ENCODE measurements at regions not wholly inside any gene's neighbourhood (a gene's known extent, or its start where the extent isn't known, plus 50 kb on each side); places are given as distances from the start of the nearest gene placed in this dataset.
A peak's percentile ranks its signal among the peaks of the same experiment; 100 is the strongest.
"Not testable (repeated sequence)": the region's sequence is repeated elsewhere in the genome, so short reads cannot be mapped to it uniquely, and the experiment has no call there.

- intact Hi-C loops (cut with DNase I) = no loop called here
- DNase-seq (no peak), ATAC-seq (no peak)
Observed at GRCh38 chr7:130789436-130789835, 55.4 kb upstream of the KLF14 start.

DNA sequence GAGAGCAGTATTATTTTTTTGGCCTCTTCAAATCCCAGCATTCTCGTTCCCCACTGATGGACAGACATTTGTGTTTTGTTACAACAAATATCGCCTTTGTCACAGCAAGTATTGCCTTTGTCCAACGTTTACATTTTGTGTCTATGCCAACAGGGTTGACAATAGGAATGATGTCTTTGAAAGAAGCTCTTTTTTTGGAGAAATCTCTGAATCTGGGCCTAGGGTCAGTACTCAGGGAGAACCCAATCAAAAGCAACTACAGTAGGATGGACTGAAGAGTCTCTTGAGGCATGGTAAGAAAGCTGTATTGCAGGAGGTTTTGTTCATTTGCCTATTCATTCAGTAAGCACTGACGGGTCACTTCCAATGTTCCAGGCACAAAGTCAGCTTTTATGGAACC, 57.7 kb upstream of the KLF14 start:
- DNase-seq (no peak), ATAC-seq (no peak)
- intact Hi-C loops (cut with DNase I) = no loop called here

GRCh38 chr7:130793855-130794618, 60.0 kb upstream of the KLF14 start:
- DNase-seq (no peak), ATAC-seq (no peak)
- intact Hi-C loops (cut with DNase I) = no loop called here

GRCh38 chr7:130794619-130794922, 60.6 kb upstream of the KLF14 start:
- intact Hi-C loops (cut with DNase I) = no loop called here
- DNase-seq = no peak
- ATAC-seq = no peak

GRCh38 chr7:130796425-130796824, 62.4 kb upstream of the KLF14 start:
- intact Hi-C loops (cut with DNase I); ATAC-seq; DNase-seq: not testable (repeated sequence)

- intact Hi-C loops (cut with DNase I) = no loop called here
- ATAC-seq (no peak), DNase-seq (no peak)
Observed at GRCh38 chr7:130803127-130803526, 69.1 kb upstream of the KLF14 start.

DNA sequence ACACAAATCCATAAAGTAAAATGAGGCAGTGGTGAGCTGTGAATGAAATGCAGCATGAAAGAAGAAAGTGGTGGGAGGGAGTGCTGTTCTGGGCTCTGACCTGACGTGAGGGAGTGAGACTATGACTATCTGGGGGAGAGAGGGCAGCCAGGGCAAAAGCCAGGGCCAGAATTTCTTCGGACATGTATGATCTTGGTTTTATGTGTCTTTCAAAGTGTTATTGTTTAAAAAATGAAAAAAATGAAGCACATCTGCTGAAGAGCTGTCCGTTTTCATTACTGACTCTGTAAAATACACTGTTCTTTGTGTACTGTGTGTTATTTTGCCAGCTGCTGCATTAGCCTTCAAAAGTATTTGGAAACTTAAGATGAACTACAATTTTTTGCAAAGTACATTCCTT, 70.2 kb upstream of the KLF14 start:
- intact Hi-C loops (cut with DNase I) = no loop called here
- DNase-seq (no peak), ATAC-seq (peak in 1 of 2 donors; percentile 67)

DNA sequence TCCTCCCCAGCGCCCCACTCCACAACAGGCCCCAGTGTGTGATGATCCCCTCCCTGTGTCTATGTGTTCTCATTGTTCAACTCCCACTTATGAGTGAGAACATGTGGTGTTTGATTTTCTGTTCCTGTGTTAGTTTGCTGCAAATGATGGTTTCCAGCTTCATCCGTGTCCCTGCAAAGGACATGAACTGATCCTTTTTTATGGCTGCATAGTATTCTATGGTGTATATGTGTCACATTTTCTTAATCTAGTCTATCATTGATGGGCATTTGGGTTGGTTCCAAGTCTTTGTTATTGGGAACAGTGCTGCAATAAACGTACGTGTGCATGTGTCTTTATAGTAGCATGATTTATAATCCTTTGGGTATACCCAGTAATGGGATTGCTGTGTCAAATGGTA, 78.8 kb upstream of the KLF14 start:
- intact Hi-C loops (cut with DNase I); DNase-seq; ATAC-seq: not testable (repeated sequence)

GRCh38 chr7:130814778-130815335, 80.8 kb upstream of the KLF14 start:
- ATAC-seq = no peak
- DNase-seq = no peak
- intact Hi-C loops (cut with DNase I) = no loop called here

GRCh38 chr7:130818056-130818455, 84.0 kb upstream of the KLF14 start:
- intact Hi-C loops (cut with DNase I) = no loop called here
- ATAC-seq = no peak
- DNase-seq = no peak

DNA sequence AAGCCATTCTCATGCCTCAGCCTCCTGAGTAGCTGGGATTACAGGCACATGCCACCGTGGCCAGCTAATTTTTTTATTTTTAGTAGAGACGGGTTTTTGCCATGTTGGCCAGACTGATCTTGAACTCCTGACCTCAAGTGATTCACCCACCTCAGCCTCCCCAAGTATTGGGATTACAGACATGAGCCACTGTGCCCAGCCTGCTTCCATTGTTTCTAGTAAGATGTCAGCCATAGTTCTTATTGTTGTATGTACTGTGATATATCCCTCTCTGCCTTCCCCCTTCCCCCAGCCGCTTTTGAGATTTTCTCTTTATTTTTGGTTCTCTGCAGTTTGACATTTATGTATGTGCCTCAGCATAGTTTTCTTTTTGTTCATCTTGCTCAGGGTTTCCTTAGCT, 87.9 kb upstream of the KLF14 start:
- intact Hi-C loops (cut with DNase I) = no loop called here
- ATAC-seq (no peak), DNase-seq (no peak)

DNA sequence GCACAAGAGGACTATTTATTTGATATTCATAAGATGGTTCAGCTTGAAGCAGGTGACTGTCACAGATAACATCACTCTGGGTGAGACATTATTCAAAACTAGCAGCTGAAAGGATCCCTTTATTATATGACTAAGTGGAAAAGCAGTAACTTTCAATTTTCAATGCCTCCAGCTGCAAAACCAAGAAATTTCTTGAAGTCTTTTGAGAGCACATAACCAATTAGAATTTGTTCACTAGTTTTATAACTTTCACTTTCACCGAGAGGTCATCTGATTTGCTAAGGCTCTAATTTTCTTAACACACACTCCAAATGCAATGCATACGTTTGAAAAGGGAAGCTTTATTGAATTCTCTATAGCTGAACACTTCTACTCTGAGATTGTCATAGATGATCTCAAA, 88.6 kb upstream of the KLF14 start:
- ATAC-seq (no peak), DNase-seq (no peak)
- intact Hi-C loops (cut with DNase I) = no loop called here

- ATAC-seq (no peak), DNase-seq (no peak)
- intact Hi-C loops (cut with DNase I) = no loop called here
Observed at GRCh38 chr7:130823060-130823459, 89.1 kb upstream of the KLF14 start.

- ATAC-seq (no peak), DNase-seq (no peak)
- intact Hi-C loops (cut with DNase I) = no loop called here
Observed at GRCh38 chr7:130825819-130826218, 91.8 kb upstream of the KLF14 start.

GRCh38 chr7:130829415-130829814, 95.4 kb upstream of the KLF14 start:
- intact Hi-C loops (cut with DNase I) = no loop called here
- DNase-seq (no peak), ATAC-seq (no peak)

DNA sequence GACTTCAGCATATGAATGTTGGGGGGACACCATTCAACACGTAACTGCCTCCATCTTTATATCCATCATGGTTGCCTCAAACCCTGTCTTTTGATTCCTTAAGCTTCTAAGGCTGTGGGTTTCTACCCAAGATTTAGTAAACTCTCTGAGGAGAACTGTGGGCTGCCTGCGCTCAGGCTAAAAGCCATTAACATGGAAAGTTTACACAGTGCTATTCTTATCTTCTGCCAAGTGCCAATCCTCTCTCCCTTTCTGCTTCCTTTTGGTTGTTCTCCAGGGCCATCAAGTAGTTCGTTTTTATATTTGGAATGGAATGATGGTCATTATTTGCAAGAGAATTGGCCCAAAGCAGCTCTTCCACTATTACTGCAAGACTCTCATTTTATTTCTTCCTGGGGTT, 97.3 kb upstream of the KLF14 start:
- ATAC-seq (no peak), DNase-seq (no peak)
- intact Hi-C loops (cut with DNase I) = loop anchor here in 1 of 2 donors (5.0 kb wide), 1 partner anchor 759 kb away; the partner anchor contains the start of gene KLHDC10

GRCh38 chr7:130831817-130832481, 97.9 kb upstream of the KLF14 start:
- ATAC-seq (no peak), DNase-seq (no peak)
- intact Hi-C loops (cut with DNase I) = loop anchor here in 1 of 2 donors (5.0 kb wide), 1 partner anchor 760 kb away; the partner anchor contains the start of gene KLHDC10

DNA sequence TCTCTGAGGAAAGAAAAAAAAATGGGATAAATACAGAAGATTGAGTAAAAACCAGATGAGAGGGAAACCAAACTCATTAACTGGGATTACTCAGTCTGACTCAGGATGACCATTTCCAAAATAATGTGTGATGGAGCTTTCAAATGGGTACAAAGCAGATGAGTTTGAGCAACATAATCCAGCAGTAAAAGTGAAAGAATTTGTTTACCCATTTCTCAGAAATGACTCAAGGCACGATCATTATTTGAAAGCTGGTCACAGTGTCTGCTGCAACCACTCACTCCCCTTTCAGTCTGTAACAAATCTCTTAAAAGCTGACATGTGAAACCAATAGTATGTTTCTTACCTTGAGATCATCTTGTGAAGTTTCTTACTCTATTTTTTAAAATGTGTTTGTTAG, 104.7 kb upstream of the KLF14 start:
- intact Hi-C loops (cut with DNase I) = no loop called here
- DNase-seq = no peak
- peak in 1 of 2 donors; percentile 46 for ATAC-seq

GRCh38 chr7:130840599-130840998, 106.6 kb upstream of the KLF14 start:
- intact Hi-C loops (cut with DNase I) = no loop called here
- no peak for ATAC-seq
- no peak for DNase-seq

GRCh38 chr7:130841416-130841815, 107.4 kb upstream of the KLF14 start:
- DNase-seq = no peak
- no peak for ATAC-seq
- intact Hi-C loops (cut with DNase I) = no loop called here

DNA sequence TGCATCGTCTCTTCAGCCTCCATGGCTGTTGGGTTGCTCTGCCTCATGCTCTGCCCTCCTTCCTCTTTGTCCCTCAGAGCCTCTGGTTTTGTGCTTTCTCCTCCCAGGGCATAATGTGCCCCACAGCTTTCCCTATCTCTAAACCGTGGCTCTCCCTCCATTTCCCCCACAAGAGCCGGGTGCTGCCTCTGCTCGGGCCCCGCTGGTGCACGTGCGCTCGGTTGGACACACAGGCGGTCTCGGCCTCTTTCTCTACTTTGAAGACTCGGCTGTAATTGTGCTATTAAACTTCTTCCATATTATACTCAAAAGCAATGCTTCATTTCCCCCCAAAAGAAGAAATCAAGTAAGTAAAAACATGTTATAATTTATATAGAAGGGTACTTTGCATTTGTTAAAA, 109.7 kb upstream of the KLF14 start:
- intact Hi-C loops (cut with DNase I) = no loop called here
- ATAC-seq (no peak), DNase-seq (no peak)
